A549 (cell line): ENCODE measurements at regions not wholly inside any gene's neighbourhood (a gene's known extent, or its start where the extent isn't known, plus 50 kb on each side); places are given as distances from the start of the nearest gene placed in this dataset.

Experiments used
- ATAC-seq, 2 experiments: fragments of 200-7000 bp in 1 of 2; fragments of >200 bp in 1 of 2; cut with Nextera tagmentation in 1 of 2; cut with Tn5 transposase in 1 of 2; 3 replicates each; pipeline versions ENCODE4 v1.8.0 to v1.9.1; 2018 to 2020; ENCODE audit warnings: mild to moderate bottlenecking in 1 of 2, moderate library complexity in 1 of 2
- CTCF ChIA-PET: fragments of 300-600 bp; sonication (Branson Sonifier 250); formaldehyde crosslinking; extraction: SDS; loops from one replicate; lab custom pipeline; 2021; ENCODE audit warnings: antibody characterized with exemption, inconsistent platforms; lab: Yijun Ruan, JAX
- POLR2A ChIA-PET: fragments of 350-600 bp; formaldehyde crosslinking; extraction: SDS; loops from one replicate; lab custom pipeline; 2021; ENCODE audit warnings: antibody characterized with exemption, inconsistent platforms; lab: Yijun Ruan, JAX
- DNase-seq, 2 experiments: peaks; one replicate each; pipeline versions ENCODE4 v3.0.0 to v3.0.0-alpha.2; 2011 to 2016; ENCODE audit warnings: low read depth in 1 of 2, low spot score in 1 of 2
- FAIRE-seq: peaks from 2 replicates; lab custom pipeline; 2011; peaks lifted over from hg19 to GRCh38; lab: Jason Lieb, UNC
- H3K27ac ChIP-seq, 2 experiments: fragments of >200 bp; sonication (Bioruptor Twin); formaldehyde crosslinking; 3 replicates each; pipeline ENCODE4 v1.5.1; 2016 to 2017
- H3K4me1 ChIP-seq: fragments of >200 bp; sonication (Bioruptor Twin); formaldehyde crosslinking; 3 replicates; pipeline ENCODE4 v1.6.1; 2016
- H3K4me2 ChIP-seq: fragments of >200 bp; sonication (Bioruptor Twin); formaldehyde crosslinking; 3 replicates; pipeline ENCODE4 v1.6.1; 2016
- H3K4me3 ChIP-seq: fragments of >200 bp; sonication (Bioruptor Twin); formaldehyde crosslinking; 3 replicates; pipeline ENCODE4 v1.5.1; 2016
- H3K9me3 ChIP-seq: fragments of >200 bp; sonication (Bioruptor Twin); formaldehyde crosslinking; 3 replicates; pipeline ENCODE4 v1.6.1; 2016
- BCL3 ChIP-seq: fragments of >200 bp; sonication (Bioruptor Twin); formaldehyde crosslinking; IDR thresholded peaks from 3 replicates; pipeline ENCODE4 v1.6.1; 2016
- BHLHE40 ChIP-seq: IDR thresholded peaks from 2 replicates; pipeline ENCODE4 v1.6.1; 2012; ENCODE audit warnings: low read depth, low read length, inconsistent platforms
- CBX8 ChIP-seq: fragments of 200-600 bp; sonication (generic); IDR thresholded peaks from 2 replicates; pipeline ENCODE4 v1.6.1; 2016
- CTCF ChIP-seq: fragments of >200 bp; sonication (Bioruptor Twin); formaldehyde crosslinking; IDR thresholded peaks from 3 replicates; pipeline ENCODE4 v1.5.1; 2016
- E2F6 ChIP-seq: IDR thresholded peaks from 2 replicates; pipeline ENCODE4 v1.6.1; 2012; ENCODE audit warnings: low read depth, borderline replicate concordance
- EHF ChIP-seq: fragments of 250-450 bp; sonication (Bioruptor Pico); IDR thresholded peaks from 2 replicates; pipeline ENCODE4 v1.5.0; 2020; ENCODE audit warnings: mild to moderate bottlenecking
- ELK1 ChIP-seq: fragments of 150-350 bp; IDR thresholded peaks from 2 replicates; pipeline ENCODE4 v1.6.1; 2014; ENCODE audit warnings: low read depth, mild to moderate bottlenecking, low read length
- ESRRA ChIP-seq: fragments of 150-350 bp; IDR thresholded peaks from 2 replicates; pipeline ENCODE4 v1.6.1; 2014; ENCODE audit warnings: mild to moderate bottlenecking, low read length, borderline replicate concordance
- GATA3 ChIP-seq: IDR thresholded peaks from 2 replicates; pipeline ENCODE4 v1.6.1; 2012; ENCODE audit warnings: borderline replicate concordance
- HES2 ChIP-seq: fragments of >200 bp; sonication (Bioruptor Twin); formaldehyde crosslinking; IDR thresholded peaks from 2 replicates; pipeline ENCODE4 v1.6.1; 2016
- HEYL ChIP-seq: fragments of 250-450 bp; sonication (Bioruptor Pico); IDR thresholded peaks from 2 replicates; pipeline ENCODE4 v1.8.0; 2021; ENCODE audit warnings: mild to moderate bottlenecking, moderate library complexity
- HMGXB4 ChIP-seq: fragments of 250-450 bp; sonication (Bioruptor Pico); IDR thresholded peaks from 2 replicates; pipeline ENCODE4 v1.5.0; 2021; ENCODE audit warnings: mild to moderate bottlenecking, moderate library complexity, borderline replicate concordance
- HOXA7 ChIP-seq: fragments of 250-450 bp; sonication (Bioruptor Pico); IDR thresholded peaks from 2 replicates; pipeline ENCODE4 v1.5.0; 2020; ENCODE audit warnings: mild to moderate bottlenecking, moderate library complexity
- HOXB5 ChIP-seq: fragments of 250-450 bp; sonication (Bioruptor Pico); IDR thresholded peaks from 2 replicates; pipeline ENCODE4 v1.5.0; 2020; ENCODE audit warnings: mild to moderate bottlenecking, moderate library complexity
- JUN ChIP-seq, 2 experiments: fragments of >200 bp; sonication (Bioruptor Twin); formaldehyde crosslinking; IDR thresholded peaks; 2 replicates in 1 of 2; 3 replicates in 1 of 2; pipeline ENCODE4 v1.6.1; 2016 to 2017
- JUNB ChIP-seq: fragments of >200 bp; sonication (Bioruptor Twin); formaldehyde crosslinking; IDR thresholded peaks from 2 replicates; pipeline ENCODE4 v1.6.1; 2016
- KDM5A ChIP-seq: fragments of 200-600 bp; sonication (generic); IDR thresholded peaks from 2 replicates; pipeline ENCODE4 v1.6.1; 2016; ENCODE audit warnings: antibody characterized with exemption, mild to moderate bottlenecking
- POLR2A ChIP-seq: IDR thresholded peaks from 2 replicates; pipeline ENCODE4 v1.6.1; 2012; ENCODE audit warnings: mild to moderate bottlenecking, low read length
- REST ChIP-seq: fragments of 200-600 bp; sonication (generic); IDR thresholded peaks from 2 replicates; pipeline ENCODE4 v1.6.1; 2016; ENCODE audit warnings: antibody characterized with exemption, mild to moderate bottlenecking, moderate library complexity
- SMC3 ChIP-seq: fragments of >200 bp; sonication (Bioruptor Twin); formaldehyde crosslinking; IDR thresholded peaks from 3 replicates; pipeline ENCODE4 v1.6.1; 2018; ENCODE audit warnings: inconsistent platforms
- TFCP2L1 ChIP-seq: fragments of 250-450 bp; sonication (Bioruptor Pico); IDR thresholded peaks from 2 replicates; pipeline ENCODE4 v1.5.0; 2021; ENCODE audit warnings: mild to moderate bottlenecking
- TP53 ChIP-seq: fragments of 250-450 bp; sonication (Bioruptor Pico); IDR thresholded peaks from 2 replicates; pipeline ENCODE4 v1.5.0; 2021; ENCODE audit warnings: mild to moderate bottlenecking, moderate library complexity
- ZC3H11A ChIP-seq: fragments of 450-650 bp; IDR thresholded peaks from 2 replicates; pipeline ENCODE4 v1.6.1; 2014; ENCODE audit warnings: antibody characterized with exemption, mild to moderate bottlenecking
- ZFP36 ChIP-seq: fragments of 450-650 bp; IDR thresholded peaks from 2 replicates; pipeline ENCODE4 v1.6.1; 2014; ENCODE audit warnings: borderline replicate concordance; ENCODE audit not compliant: partially characterized antibody
- ZSCAN20 ChIP-seq: fragments of 250-450 bp; sonication (Bioruptor Pico); IDR thresholded peaks from 2 replicates; pipeline ENCODE4 v1.8.0; 2022; ENCODE audit warnings: mild to moderate bottlenecking, moderate library complexity
- WGBS: methylation state at CpG from one replicate; pipeline ENCODE4 v1.1.6; 2017; ENCODE audit errors: missing lambda C conversion rate; 5-methylcytosine and 5-hydroxymethylcytosine counted together

- POLR2A ChIA-PET, result no interaction called here
- DNase-seq (no peak), ATAC-seq (no peak), FAIRE-seq (no peak)
- H3K4me1 ChIP-seq, result peaks cover 9% of the 10 kb centered on the region
- no peak overlapping the region for H3K27ac ChIP-seq
- H3K9me3 ChIP-seq, result no peaks in the 10 kb centered on the region
- no peak overlapping the region for H3K4me3 ChIP-seq
- 57% methylated on average over 3 of the region's 3 CpGs for WGBS
- TF ChIP-seq SMC3 (no peak), HEYL (CRISPR knock-in tag) (no peak), REST (no peak), HOXB5 (CRISPR knock-in tag) (no peak), E2F6 (no peak), KDM5A (no peak), JUN (IDR thresholded peaks at IDR 0.05) (no peak), HES2 (no peak), ZFP36 (no peak)
- H3K4me2 ChIP-seq, result no peak overlapping the region
- CTCF ChIA-PET, result no interaction called here
Observed at GRCh38 chr1:100611086-100611485, 73.1 kb downstream of the GPR88 start.

- CTCF ChIA-PET, result interaction anchor here (0.8 kb wide), 1 partner anchor 100 kb away, joined by 3 read pairs; no protein-coding TSS in a partner anchor
Observed at GRCh38 chr1:100612540-100612939, 74.6 kb downstream of the GPR88 start.

More at GRCh38 chr1:100612540-100612939, 74.6 kb downstream of the GPR88 start:
- POLR2A ChIA-PET, result no interaction called here
- 58% methylated on average over 3 of the region's 3 CpGs for WGBS
- FAIRE-seq, result no peak
- no peak for DNase-seq
- H3K9me3 ChIP-seq, result no peaks in the 10 kb centered on the region
- H3K4me3 ChIP-seq, result no peak overlapping the region
- no peak overlapping the region for H3K4me2 ChIP-seq
- H3K4me1 ChIP-seq, result peaks cover 14% of the 10 kb centered on the region
- TF ChIP-seq ZC3H11A (no peak), HMGXB4 (no peak), CBX8 (no peak), EHF (CRISPR knock-in tag) (no peak), BHLHE40 (no peak), ELK1 (no peak), BCL3 (no peak), ZSCAN20 (CRISPR knock-in tag) (no peak), ESRRA (no peak), E2F6 (no peak), ZFP36 (no peak), GATA3 (no peak), HOXA7 (CRISPR knock-in tag) (no peak), TP53 (CRISPR knock-in tag) (no peak), SMC3 (no peak), CTCF (no peak), JUNB (no peak), POLR2A (no peak), HEYL (CRISPR knock-in tag) (no peak), TFCP2L1 (no peak)
- ATAC-seq, result no peak
- no peak overlapping the region; a peak in 1 of 6 replicates for H3K27ac ChIP-seq
